Stimulated activated CD4-positive, alpha-beta T cell treated with anti-CD3 and anti-CD28 coated beads, Interleukin-1b, Interleukin-23, amount 100 ng/mL, for 48 hours (primary cell): ENCODE measurements at regions not wholly inside any gene's neighbourhood (a gene's known extent, or its start where the extent isn't known, plus 50 kb on each side); places are given as distances from the start of the nearest gene placed in this dataset.
"Not testable (repeated sequence)": the region's sequence is repeated elsewhere in the genome, so short reads cannot be mapped to it uniquely, and the experiment has no call there.

Source experiments
- DNase-seq: peaks from one replicate; pipeline ENCODE4 v3.0.0-alpha.2; 2020

DNA sequence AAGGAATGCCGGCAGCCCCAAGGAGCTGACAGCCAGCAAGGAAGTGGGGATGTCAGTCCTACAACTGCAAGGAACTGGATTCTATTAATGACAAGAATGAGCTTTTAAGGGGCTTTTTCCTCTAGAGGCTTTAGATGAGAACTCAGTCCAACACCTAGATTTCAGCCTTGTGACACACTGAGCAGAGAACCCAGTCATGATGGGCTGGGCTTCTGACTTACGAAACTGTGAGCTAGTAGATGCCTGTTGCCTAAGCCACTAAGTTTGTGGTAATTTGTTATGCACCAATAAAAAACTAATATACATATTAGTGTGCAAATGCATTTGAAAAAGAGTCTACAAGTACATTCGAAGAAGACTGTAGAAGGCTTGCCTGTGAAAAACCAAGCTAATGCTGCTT lies 263.3 kb downstream of the SOX4 start:
- DNase-seq, result no peak

- DNase-seq, result no peak
Measured at GRCh38 chr6:21858076-21858475, 264.5 kb downstream of the SOX4 start.

GRCh38 chr6:21859193-21859735 lies 265.7 kb downstream of the SOX4 start:
- no peak for DNase-seq

DNA sequence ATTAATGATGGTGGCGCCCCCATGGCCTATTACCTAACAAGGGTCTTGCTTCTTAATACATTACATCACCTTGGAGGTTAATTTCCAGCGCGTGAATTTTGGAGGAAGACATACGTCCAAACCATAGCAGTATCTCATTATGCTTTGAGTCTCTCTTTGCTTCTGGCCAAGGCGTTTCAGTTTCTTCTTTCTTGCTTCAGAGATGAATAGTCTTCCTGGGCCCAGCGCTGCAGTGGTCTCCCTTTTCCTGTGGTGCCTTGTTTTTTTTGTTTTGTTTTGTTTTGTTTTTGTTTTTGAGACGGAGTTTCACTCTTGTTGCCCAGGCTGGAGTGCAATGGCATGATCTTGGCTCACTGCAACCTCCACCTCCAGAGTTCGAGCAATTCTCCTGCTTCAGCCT lies 268.4 kb downstream of the SOX4 start:
- no peak for DNase-seq

GRCh38 chr6:21864206-21864605 lies 270.7 kb downstream of the SOX4 start:
- DNase-seq, result no peak

GRCh38 chr6:21868226-21868625 lies 274.7 kb downstream of the SOX4 start:
- no peak for DNase-seq

DNA sequence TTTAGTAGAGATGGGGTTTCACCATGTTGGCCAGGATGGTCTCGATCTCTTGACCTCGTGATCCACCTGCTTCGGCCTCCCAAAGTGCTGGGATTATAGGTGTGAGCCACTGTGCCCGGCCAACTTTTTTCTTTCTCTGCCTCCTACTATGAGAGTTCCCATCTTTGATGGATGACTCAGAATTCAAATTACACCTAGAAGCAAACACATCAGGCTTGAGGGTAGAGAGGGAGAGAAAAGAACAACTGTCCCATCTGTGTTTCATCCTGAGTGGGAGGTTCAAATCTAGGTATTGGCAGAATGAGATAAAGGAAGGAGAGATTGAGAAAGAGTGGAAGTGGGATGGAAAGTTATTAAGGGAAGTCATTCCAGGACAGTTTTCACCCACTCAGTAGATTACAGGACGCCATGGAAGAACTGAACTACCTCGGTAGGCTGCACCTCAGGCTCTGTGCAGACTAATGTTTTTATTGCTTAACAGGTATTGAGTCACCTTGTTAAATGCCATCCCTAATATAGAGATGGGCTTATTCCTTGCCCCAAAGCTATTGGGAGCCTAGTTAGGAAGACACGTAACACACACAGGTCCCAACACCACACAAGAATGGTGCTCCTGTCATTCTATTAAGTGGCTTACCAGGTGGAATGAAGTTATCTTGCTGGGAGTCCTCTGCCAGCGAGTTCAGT lies 275.7 kb downstream of the SOX4 start:
- no peak for DNase-seq

DNA sequence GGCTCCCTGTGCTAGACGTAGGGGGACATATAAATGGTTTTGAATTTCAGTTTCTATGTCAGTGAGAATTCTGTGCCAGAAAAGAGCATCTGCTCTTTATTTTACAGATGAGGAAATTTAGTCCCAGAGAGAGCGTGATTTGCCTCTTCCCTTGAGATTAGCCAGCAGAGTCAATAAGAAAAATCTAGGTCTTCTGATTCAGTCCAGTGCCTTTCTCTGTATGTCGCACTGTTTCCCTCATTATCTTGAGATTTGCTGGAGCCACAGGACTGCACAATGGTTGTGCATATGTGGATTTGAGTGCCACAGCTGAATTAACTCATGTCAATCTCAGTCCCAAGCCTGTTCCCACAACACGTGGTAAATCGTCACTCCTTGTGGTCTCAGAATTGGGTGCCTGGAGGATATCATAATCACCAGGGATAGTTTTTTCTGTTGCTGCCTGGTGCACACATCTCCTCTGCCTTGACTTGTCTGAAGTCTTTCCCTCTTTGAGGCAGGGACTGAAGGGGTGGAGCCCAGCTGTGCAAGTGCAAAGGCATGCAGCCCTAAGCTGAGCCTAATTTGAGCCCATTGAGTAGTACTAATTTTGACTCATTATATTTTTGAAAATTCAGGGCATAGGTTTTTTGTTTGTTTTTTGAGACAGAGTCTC lies 276.7 kb downstream of the SOX4 start:
- no peak for DNase-seq

DNA sequence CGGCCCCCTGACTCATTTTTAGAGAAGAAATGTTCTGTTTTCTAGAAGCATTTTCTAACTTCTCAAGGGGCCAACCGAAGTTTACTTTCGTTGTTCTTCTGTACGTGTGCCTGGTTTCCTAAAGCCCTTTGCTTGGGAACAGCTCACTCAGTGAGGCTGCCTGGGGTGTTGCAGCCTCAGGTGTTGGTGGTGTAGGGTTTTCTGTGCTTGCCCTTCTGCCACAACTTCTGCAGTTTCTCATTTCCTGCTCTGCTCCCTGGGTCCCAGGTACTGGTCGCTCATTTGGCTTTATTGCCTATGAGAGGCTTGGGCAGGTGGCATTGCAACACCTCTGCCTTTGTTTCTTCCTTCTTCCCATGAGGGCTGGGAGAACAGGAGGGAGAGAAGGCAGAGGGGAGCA lies 278.3 kb downstream of the SOX4 start:
- DNase-seq, result no peak

DNA sequence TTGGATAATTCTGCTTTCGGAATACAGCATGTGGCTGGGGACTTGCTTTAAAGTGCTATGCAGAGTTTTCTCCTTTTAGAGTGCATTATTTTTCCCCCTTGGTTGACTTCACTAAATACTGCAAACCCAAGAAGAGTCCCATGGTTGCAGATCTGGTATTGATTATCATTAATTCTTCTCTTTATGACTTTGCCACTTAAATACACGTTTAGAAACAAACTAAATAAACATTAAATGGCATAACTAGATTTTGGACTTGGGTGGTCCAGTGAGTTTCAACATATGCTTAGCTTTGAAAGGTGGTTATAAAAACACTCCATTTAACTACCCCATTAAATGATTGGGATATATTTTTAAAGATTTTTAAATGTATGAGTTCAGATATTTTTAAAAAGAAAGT lies 279.2 kb downstream of the SOX4 start:
- no peak for DNase-seq

GRCh38 chr6:21873562-21873961 lies 280.0 kb downstream of the SOX4 start:
- DNase-seq, result no peak

DNA sequence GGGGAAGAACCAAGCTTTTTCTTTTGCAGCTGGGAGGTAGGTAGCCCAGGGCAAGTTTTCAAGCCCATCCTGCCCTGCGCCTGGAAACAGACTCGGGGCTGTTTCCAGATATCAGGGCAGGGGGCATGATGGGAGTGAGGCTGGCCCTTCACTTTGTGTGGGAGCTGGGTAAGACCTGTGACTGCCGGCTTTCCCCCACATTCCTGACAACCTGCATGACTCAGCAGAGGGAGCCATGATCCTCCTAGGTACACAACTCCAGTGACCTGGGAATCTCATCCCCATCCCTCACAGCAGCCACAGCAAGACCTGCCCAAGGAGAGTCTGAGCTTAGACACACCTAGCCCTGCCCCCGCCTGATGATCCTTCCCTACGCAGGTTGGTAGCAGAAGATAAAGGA lies 280.8 kb downstream of the SOX4 start:
- DNase-seq, result no peak

GRCh38 chr6:21877037-21877436 lies 283.5 kb downstream of the SOX4 start:
- DNase-seq, result not testable (repeated sequence)

DNA sequence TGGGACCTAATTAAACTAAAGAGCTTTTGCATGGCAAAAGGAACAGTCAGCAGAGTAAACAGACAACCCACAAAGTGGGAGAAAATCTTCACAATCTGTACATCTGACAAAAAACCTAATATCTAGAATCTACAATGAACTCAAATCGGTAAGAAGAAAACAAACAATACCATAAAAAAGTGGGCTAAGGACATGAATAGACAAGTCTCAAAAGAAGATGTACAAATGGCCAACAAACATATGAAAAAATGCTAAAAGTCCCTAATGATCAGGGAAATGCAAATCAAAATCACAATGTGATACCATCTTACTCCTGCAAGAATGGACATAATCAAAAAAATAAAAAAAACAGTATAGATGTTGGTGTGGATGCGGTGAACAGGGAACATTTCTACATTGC lies 286.7 kb downstream of the SOX4 start:
- not testable (repeated sequence) for DNase-seq

GRCh38 chr6:21881969-21882465 lies 288.5 kb downstream of the SOX4 start:
- no peak for DNase-seq

- DNase-seq, result no peak
Measured at GRCh38 chr6:21883595-21884328, 290.2 kb downstream of the SOX4 start.

DNA sequence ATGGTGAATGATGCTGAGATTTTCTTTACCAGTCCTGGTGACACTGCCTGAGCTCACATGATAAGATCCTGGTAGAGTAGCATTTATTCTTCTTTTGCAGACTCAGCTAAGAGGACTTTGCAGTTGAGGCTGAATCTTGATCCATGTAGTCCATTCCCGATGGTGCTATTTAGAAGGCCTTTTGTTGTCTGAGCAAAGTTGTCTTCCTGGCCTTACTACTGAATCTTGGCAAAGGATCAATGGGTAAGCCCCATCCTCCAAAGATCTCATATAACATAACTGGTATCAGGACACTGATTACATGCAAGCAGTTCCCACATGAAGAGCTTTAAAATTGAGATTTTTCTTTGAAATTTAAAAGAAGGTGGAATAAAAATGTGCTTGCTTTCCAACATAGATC lies 291.6 kb downstream of the SOX4 start:
- no peak for DNase-seq

DNA sequence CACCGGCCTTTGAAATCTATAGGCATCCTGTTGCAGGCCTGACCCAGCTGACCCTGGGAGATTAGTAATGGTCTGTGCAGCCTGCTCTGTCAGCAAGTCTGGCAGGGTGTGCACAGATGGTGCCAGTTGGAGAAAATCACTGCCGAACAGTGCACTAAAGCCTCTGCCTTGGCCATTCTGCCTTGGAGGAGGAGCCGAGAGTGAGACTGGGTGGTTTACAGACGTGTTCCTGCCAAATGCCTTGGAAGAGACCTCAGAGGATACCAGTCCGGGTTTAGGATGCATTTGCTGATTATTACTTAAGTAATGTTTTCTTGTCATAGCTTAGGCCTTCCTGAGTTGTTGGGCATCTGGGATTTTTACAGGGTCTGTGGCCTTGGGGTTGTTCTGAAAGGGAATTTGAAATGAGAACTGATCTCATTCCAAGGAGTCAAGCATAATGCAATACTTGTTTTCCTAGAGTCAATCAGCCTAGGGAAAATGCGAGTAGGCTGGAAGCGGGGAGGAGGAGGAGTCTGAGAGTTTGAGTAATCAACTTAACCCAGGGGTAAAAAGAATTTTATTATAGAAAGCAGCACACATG lies 292.1 kb downstream of the SOX4 start:
- no peak for DNase-seq

GRCh38 chr6:21886542-21887151 lies 293.1 kb downstream of the SOX4 start:
- DNase-seq, result no peak

GRCh38 chr6:21887231-21888185 lies 294.0 kb downstream of the SOX4 start:
- DNase-seq, result no peak

DNA sequence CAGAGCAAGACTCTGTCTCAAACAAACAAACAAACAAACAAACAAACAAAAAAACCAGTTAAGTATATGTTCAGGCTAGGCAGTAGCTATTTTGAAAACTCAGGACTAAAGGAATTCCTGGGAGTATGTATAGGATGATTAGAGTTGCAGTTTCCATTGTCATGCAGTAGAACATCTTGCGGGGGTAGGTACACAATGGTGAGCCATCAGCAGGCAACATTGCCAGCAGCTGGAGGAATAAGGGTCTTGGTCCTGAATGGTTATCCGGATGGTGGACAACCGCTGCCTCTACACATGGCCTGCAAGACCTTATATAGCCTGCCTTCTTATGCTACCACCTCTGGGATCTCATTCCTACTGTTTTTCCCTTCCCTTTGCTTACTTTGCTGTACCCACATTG lies 297.5 kb downstream of the SOX4 start:
- DNase-seq, result no peak

- DNase-seq, result no peak
Measured at GRCh38 chr6:21893793-21894192, 300.2 kb downstream of the SOX4 start.
